Endodermal cell (in vitro differentiated cells): ENCODE measurements at regions not wholly inside any gene's neighbourhood (a gene's known extent, or its start where the extent isn't known, plus 50 kb on each side); places are given as distances from the start of the nearest gene placed in this dataset.

Experiments used
- DNase-seq: peaks from one replicate; pipeline ENCODE4 v3.0.0-alpha.2; 2017
- H3K27ac ChIP-seq: 2 replicates; pipeline ENCODE4 v1.5.1; 2013; ENCODE audit warnings: mild to moderate bottlenecking, low read depth, low read length, moderate library complexity
- H3K27me3 ChIP-seq: 2 replicates; pipeline ENCODE4 v1.6.1; 2013; ENCODE audit warnings: mild to moderate bottlenecking, low read length, moderate library complexity; ENCODE audit not compliant: insufficient read depth, control insufficient read depth, poor library complexity, severe bottlenecking
- H3K36me3 ChIP-seq: 2 replicates; pipeline ENCODE4 v1.7.0; 2013; ENCODE audit warnings: mild to moderate bottlenecking, low read length, moderate library complexity; ENCODE audit not compliant: control insufficient read depth, insufficient read depth
- H3K4me1 ChIP-seq: one replicate; pipeline ENCODE4 v1.7.0; 2013; ENCODE audit warnings: low read length; ENCODE audit not compliant: control insufficient read depth, insufficient read depth
- H3K4me3 ChIP-seq: 2 replicates; pipeline ENCODE4 v1.5.1; 2013; ENCODE audit warnings: mild to moderate bottlenecking, low read length, moderate library complexity
- H3K9ac ChIP-seq: 2 replicates; pipeline ENCODE4 v1.6.1; 2013; ENCODE audit warnings: mild to moderate bottlenecking, low read length, moderate library complexity; ENCODE audit not compliant: poor library complexity, severe bottlenecking; ENCODE audit errors: extremely low read depth
- H3K9me3 ChIP-seq: 2 replicates; pipeline ENCODE4 v1.6.1; 2013; ENCODE audit warnings: mild to moderate bottlenecking, low read length, moderate library complexity; ENCODE audit not compliant: control insufficient read depth
- H3K27ac Mint-ChIP-seq: 2 replicates; pipeline ENCODE4 v1.8.0; 2020; ENCODE audit warnings: mixed read lengths
- H3K27me3 Mint-ChIP-seq: 2 replicates; pipeline ENCODE4 v1.8.0; 2021; ENCODE audit warnings: mild to moderate bottlenecking, mixed read lengths; ENCODE audit not compliant: insufficient read depth
- H3K36me3 Mint-ChIP-seq: 2 replicates; pipeline ENCODE4 v1.8.0; 2020; ENCODE audit warnings: low read depth, mixed read lengths
- H3K4me1 Mint-ChIP-seq: 2 replicates; pipeline ENCODE4 v1.8.0; 2020; ENCODE audit warnings: mixed read lengths
- H3K4me3 Mint-ChIP-seq: 2 replicates; pipeline ENCODE4 v1.8.0; 2020; ENCODE audit warnings: mild to moderate bottlenecking, moderate library complexity, mixed read lengths
- H3K9me3 Mint-ChIP-seq: 2 replicates; pipeline ENCODE4 v1.8.0; 2020; ENCODE audit warnings: mild to moderate bottlenecking, mixed read lengths
- WGBS, 2 experiments: methylation state at CpG; one replicate each; pipeline versions ENCODE4 v1.1.5 to v1.1.7; 2013; ENCODE audit warnings: missing lambda C conversion rate in 2 of 2, mixed read lengths in 1 of 2; ENCODE audit not compliant: insufficient coverage in 1 of 2, insufficient read length in 1 of 2; 5-methylcytosine and 5-hydroxymethylcytosine counted together
- TF ChIP-seq, protein P1 (sequence below): fragments of 200-600 bp; sonication (generic); conservative IDR thresholded peaks from 2 replicates; pipeline ENCODE4 v1.5.0; 2021; ENCODE audit warnings: antibody characterized with exemption, mild to moderate bottlenecking

- no peak overlapping the region for H3K4me3 ChIP-seq
- no peaks in the 10 kb centered on the region for H3K4me1 ChIP-seq
- H3K36me3 ChIP-seq = no peaks in the 10 kb centered on the region
- no peak overlapping the region for H3K27ac Mint-ChIP-seq
- no peaks in the 10 kb centered on the region for H3K9me3 ChIP-seq
- H3K36me3 Mint-ChIP-seq = no peaks in the 10 kb centered on the region
- 92 to 97% methylated on average over 3 to 4 of the region's 4 CpGs for WGBS, 2 experiments
- no peak overlapping the region for H3K27ac ChIP-seq
- H3K9ac ChIP-seq = no peak overlapping the region
- H3K27me3 Mint-ChIP-seq = no peaks in the 10 kb centered on the region
- H3K27me3 ChIP-seq = no peaks in the 10 kb centered on the region
- peaks cover 1% of the 10 kb centered on the region for H3K4me1 Mint-ChIP-seq
- TF ChIP-seq, protein P1, sequence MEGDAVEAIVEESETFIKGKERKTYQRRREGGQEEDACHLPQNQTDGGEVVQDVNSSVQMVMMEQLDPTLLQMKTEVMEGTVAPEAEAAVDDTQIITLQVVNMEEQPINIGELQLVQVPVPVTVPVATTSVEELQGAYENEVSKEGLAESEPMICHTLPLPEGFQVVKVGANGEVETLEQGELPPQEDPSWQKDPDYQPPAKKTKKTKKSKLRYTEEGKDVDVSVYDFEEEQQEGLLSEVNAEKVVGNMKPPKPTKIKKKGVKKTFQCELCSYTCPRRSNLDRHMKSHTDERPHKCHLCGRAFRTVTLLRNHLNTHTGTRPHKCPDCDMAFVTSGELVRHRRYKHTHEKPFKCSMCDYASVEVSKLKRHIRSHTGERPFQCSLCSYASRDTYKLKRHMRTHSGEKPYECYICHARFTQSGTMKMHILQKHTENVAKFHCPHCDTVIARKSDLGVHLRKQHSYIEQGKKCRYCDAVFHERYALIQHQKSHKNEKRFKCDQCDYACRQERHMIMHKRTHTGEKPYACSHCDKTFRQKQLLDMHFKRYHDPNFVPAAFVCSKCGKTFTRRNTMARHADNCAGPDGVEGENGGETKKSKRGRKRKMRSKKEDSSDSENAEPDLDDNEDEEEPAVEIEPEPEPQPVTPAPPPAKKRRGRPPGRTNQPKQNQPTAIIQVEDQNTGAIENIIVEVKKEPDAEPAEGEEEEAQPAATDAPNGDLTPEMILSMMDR = no peak
- no peak overlapping the region for H3K4me3 Mint-ChIP-seq
- no peak for DNase-seq
- H3K9me3 Mint-ChIP-seq = no peaks in the 10 kb centered on the region
These were observed 127.5 kb upstream of the PCLO start for GRCh38 chr7:83290211-83290610.

GRCh38 chr7:83289419-83289993, 126.8 kb upstream of the PCLO start:
- H3K27me3 ChIP-seq = no peaks in the 10 kb centered on the region
- 75 to 80% methylated on average over 5 of the region's 5 CpGs for WGBS, 2 experiments
- H3K36me3 ChIP-seq = no peaks in the 10 kb centered on the region
- no peak overlapping the region for H3K27ac Mint-ChIP-seq
- no peaks in the 10 kb centered on the region for H3K36me3 Mint-ChIP-seq
- no peaks in the 10 kb centered on the region for H3K9me3 Mint-ChIP-seq
- no peak overlapping the region for H3K4me3 ChIP-seq
- no peaks in the 10 kb centered on the region for H3K9me3 ChIP-seq
- H3K4me1 ChIP-seq = no peaks in the 10 kb centered on the region
- peaks cover 1% of the 10 kb centered on the region for H3K4me1 Mint-ChIP-seq
- DNase-seq = no peak
- TF ChIP-seq, protein P1 = no peak
- no peak overlapping the region for H3K4me3 Mint-ChIP-seq
- no peaks in the 10 kb centered on the region for H3K27me3 Mint-ChIP-seq
- H3K27ac ChIP-seq = no peak overlapping the region
- no peak overlapping the region for H3K9ac ChIP-seq

- Mint-ChIP-seq H3K27ac (no peak overlapping the region), H3K36me3 (no peaks in the 10 kb centered on the region), H3K9me3 (no peaks in the 10 kb centered on the region), H3K4me1 (peaks cover 2% of the 10 kb centered on the region), H3K4me3 (no peak overlapping the region), H3K27me3 (no peaks in the 10 kb centered on the region)
- no peak overlapping the region for H3K4me3 ChIP-seq
- H3K27me3 ChIP-seq = no peaks in the 10 kb centered on the region
- peaks cover 13% of the 10 kb centered on the region for H3K9me3 ChIP-seq
- DNase-seq = no peak
- no peaks in the 10 kb centered on the region for H3K36me3 ChIP-seq
- H3K4me1 ChIP-seq = no peaks in the 10 kb centered on the region
- TF ChIP-seq, protein P1 = no peak
- H3K9ac ChIP-seq = no peak overlapping the region
- no peak overlapping the region for H3K27ac ChIP-seq
- 93% methylated on average over 1 of the region's 2 CpGs; no CpG with 5 or more reads in 1 of the 2 experiments for WGBS, 2 experiments
These were observed 118.0 kb upstream of the PCLO start for GRCh38 chr7:83280671-83281070.
